Esophagus squamous epithelium (tissue), 4 donors: ENCODE measurements at regions not wholly inside any gene's neighbourhood (a gene's known extent, or its start where the extent isn't known, plus 50 kb on each side); places are given as distances from the start of the nearest gene placed in this dataset.

Experiments
- POLR2A ChIP-seq, 4 donors: fragments of 450-650 bp; IDR thresholded peaks; one replicate each; pipeline ENCODE4 v1.6.1; 2017; ENCODE audit warnings: antibody characterized with exemption in 4 of 4, mild to moderate bottlenecking in 4 of 4, moderate library complexity in 3 of 4
- TF ChIP-seq, protein P1 (sequence below), 6 experiments: fragments of 450-650 bp in 4 of 6; fragments of 200-600 bp in 2 of 6; sonication (generic) in 2 of 6; IDR thresholded peaks; one replicate each; pipeline ENCODE4 v1.5.1; 2016 to 2019; ENCODE audit warnings: antibody characterized with exemption in 6 of 6, mild to moderate bottlenecking in 4 of 6, moderate library complexity in 4 of 6

DNA sequence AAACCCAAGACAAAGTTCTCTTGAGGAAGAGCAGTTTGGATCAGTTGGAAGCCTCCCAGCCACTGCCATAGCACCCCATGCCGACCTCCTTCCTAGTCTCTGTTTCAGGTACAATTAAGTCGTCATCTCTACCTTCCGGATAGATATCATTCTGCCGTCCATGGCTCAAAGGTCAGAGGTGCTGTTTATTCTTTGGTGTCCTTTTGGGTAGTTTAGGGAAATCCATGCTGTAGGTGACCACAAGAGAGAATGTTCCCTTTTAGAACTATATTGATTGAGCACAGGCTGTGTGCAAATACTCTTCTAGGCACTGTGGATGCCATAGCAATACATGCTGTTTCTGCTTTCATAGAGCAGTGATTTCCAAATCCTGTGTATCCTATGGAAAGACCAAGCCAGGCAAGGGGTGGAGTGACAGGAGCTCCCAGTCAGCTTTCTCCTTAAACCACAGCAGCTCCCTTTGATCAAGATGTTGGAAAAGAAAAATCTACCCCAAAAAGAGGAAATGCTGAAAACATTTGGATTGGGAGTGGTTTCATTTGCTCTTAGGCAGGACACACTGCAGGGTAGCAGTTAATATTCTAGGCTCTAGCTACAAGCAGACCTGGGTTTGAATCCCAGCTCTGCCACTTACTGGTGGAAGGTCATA lies 127.9 kb downstream of the PALM2AKAP2 start:
- no peak for TF ChIP-seq POLR2A (IDR thresholded peaks at IDR 0.05)
- TF ChIP-seq, protein P1, sequence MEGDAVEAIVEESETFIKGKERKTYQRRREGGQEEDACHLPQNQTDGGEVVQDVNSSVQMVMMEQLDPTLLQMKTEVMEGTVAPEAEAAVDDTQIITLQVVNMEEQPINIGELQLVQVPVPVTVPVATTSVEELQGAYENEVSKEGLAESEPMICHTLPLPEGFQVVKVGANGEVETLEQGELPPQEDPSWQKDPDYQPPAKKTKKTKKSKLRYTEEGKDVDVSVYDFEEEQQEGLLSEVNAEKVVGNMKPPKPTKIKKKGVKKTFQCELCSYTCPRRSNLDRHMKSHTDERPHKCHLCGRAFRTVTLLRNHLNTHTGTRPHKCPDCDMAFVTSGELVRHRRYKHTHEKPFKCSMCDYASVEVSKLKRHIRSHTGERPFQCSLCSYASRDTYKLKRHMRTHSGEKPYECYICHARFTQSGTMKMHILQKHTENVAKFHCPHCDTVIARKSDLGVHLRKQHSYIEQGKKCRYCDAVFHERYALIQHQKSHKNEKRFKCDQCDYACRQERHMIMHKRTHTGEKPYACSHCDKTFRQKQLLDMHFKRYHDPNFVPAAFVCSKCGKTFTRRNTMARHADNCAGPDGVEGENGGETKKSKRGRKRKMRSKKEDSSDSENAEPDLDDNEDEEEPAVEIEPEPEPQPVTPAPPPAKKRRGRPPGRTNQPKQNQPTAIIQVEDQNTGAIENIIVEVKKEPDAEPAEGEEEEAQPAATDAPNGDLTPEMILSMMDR (IDR thresholded peaks at IDR 0.05), result no peak
